ENCODE measurements at regions not wholly inside any gene's neighbourhood (a gene's known extent, or its start where the extent isn't known, plus 50 kb on each side); places are given as distances from the start of the nearest gene placed in this dataset.

DNA sequence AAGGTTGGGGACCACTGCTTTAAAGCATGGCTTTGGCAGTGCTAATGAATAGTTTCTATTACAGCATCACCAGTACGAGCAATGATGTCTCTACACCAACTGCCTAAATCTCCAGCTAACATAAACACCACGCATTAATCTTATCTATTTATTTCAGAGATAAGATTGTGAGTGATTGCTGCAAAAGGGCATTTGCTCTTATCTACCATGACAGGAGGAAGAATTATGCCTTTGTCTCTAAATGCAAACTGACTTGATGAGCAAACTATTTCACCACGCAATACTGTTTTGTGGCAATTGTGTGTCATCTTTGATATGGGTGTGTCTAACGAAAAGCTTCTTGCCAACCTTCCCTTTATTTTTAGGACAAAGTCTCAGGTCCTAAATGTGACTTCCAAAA lies 684.9 kb downstream of the SORCS1 start:
- FAIRE-seq (no peak), DNase-seq (ENCODE audit: low read depth, low spot score) (no peak)
- no peaks in the 10 kb centered on the region for H3K9me1 ChIP-seq (ENCODE audit: control insufficient read depth, extremely low read depth, insufficient read depth, low read length)
- no peak overlapping the region for H2AFZ ChIP-seq (ENCODE audit: control insufficient read depth, low read length)
- H3K4me1 ChIP-seq (ENCODE audit: control insufficient read depth, extremely low read depth, insufficient read depth, low read length), result no peaks in the 10 kb centered on the region
- H3K79me2 ChIP-seq (ENCODE audit: control insufficient read depth, insufficient read depth, low read length), result no peaks in the 10 kb centered on the region
- no peak overlapping the region for H3K9ac ChIP-seq (ENCODE audit: control insufficient read depth, extremely low read depth, insufficient read depth, low read length)
- TF ChIP-seq EZH2 (IDR thresholded peaks at IDR 0.05; ENCODE audit: low read length), result no peak
- TF ChIP-seq, protein P1, sequence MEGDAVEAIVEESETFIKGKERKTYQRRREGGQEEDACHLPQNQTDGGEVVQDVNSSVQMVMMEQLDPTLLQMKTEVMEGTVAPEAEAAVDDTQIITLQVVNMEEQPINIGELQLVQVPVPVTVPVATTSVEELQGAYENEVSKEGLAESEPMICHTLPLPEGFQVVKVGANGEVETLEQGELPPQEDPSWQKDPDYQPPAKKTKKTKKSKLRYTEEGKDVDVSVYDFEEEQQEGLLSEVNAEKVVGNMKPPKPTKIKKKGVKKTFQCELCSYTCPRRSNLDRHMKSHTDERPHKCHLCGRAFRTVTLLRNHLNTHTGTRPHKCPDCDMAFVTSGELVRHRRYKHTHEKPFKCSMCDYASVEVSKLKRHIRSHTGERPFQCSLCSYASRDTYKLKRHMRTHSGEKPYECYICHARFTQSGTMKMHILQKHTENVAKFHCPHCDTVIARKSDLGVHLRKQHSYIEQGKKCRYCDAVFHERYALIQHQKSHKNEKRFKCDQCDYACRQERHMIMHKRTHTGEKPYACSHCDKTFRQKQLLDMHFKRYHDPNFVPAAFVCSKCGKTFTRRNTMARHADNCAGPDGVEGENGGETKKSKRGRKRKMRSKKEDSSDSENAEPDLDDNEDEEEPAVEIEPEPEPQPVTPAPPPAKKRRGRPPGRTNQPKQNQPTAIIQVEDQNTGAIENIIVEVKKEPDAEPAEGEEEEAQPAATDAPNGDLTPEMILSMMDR (optimal IDR thresholded peaks at IDR 0.05 in 1 of 3, IDR thresholded peaks at IDR 0.05 in 1 of 3, conservative IDR thresholded peaks at IDR 0.05 in 1 of 3; ENCODE audit: extremely low read depth in 1 of 3, insufficient read depth in 2 of 3, low read length in 3 of 3), result no peak
- no peaks in the 10 kb centered on the region for H3K27me3 ChIP-seq (ENCODE audit: control insufficient read depth, extremely low read depth, insufficient read depth, low read length)
- H3K4me3 ChIP-seq (ENCODE audit: control insufficient read depth in 2 of 3, extremely low read depth in 1 of 3, insufficient read depth in 2 of 3, low read depth in 1 of 3, low read length in 3 of 3), result no peak overlapping the region
- H4K20me1 ChIP-seq (ENCODE audit: control insufficient read depth, extremely low read depth, insufficient read depth, low read length), result no peaks in the 10 kb centered on the region
- H3K36me3 ChIP-seq (ENCODE audit: control insufficient read depth in 2 of 2, extremely low read depth in 1 of 2, insufficient read depth in 2 of 2, low read length in 2 of 2), result no peaks in the 10 kb centered on the region
- dilution Hi-C loops (cut with MboI; ENCODE audit: extremely low pct_ligation_motif_present, low sequenced_read_pairs), result no loop called here
- H3K9me3 ChIP-seq (ENCODE audit: control insufficient read depth, low read depth, low read length), result no peaks in the 10 kb centered on the region
- no peak overlapping the region for H3K27ac ChIP-seq (ENCODE audit: control insufficient read depth, insufficient read depth, low read length)
- no peak overlapping the region for H3K4me2 ChIP-seq (ENCODE audit: control insufficient read depth, extremely low read depth, insufficient read depth, low read depth, low read length)

DNA sequence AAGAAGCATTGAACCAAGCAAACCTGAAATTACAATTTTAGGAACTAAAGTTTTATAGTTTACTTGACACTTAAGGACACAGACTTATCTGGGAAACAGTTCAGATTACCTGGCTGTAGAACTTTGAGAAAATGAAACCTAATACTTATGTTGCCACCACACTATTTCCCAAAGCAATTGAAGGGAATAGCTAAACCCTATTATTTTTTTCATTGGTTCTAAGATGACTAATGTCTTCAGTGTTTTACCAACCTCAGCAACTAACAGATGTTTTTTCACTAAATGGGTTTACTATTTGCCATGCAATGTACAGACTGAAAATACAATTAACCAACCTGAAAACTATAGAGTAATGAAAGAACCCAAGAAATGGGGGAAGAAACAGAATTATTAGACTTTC lies 689.6 kb downstream of the SORCS1 start:
- no peaks in the 10 kb centered on the region for H3K79me2 ChIP-seq (ENCODE audit: control insufficient read depth, insufficient read depth, low read length)
- no peaks in the 10 kb centered on the region for H3K4me1 ChIP-seq (ENCODE audit: control insufficient read depth, extremely low read depth, insufficient read depth, low read length)
- H4K20me1 ChIP-seq (ENCODE audit: control insufficient read depth, extremely low read depth, insufficient read depth, low read length), result no peaks in the 10 kb centered on the region
- H2AFZ ChIP-seq (ENCODE audit: control insufficient read depth, low read length), result no peak overlapping the region
- no peak overlapping the region for H3K4me2 ChIP-seq (ENCODE audit: control insufficient read depth, extremely low read depth, insufficient read depth, low read depth, low read length)
- H3K9me3 ChIP-seq (ENCODE audit: control insufficient read depth, low read depth, low read length), result no peaks in the 10 kb centered on the region
- no peak overlapping the region for H3K4me3 ChIP-seq (ENCODE audit: control insufficient read depth in 2 of 3, extremely low read depth in 1 of 3, insufficient read depth in 2 of 3, low read depth in 1 of 3, low read length in 3 of 3)
- H3K9me1 ChIP-seq (ENCODE audit: control insufficient read depth, extremely low read depth, insufficient read depth, low read length), result no peaks in the 10 kb centered on the region
- no peak for FAIRE-seq
- no peaks in the 10 kb centered on the region for H3K27me3 ChIP-seq (ENCODE audit: control insufficient read depth, extremely low read depth, insufficient read depth, low read length)
- no peaks in the 10 kb centered on the region for H3K36me3 ChIP-seq (ENCODE audit: control insufficient read depth in 2 of 2, extremely low read depth in 1 of 2, insufficient read depth in 2 of 2, low read length in 2 of 2)
- no peak for TF ChIP-seq EZH2 (IDR thresholded peaks at IDR 0.05; ENCODE audit: low read length)
- TF ChIP-seq, protein P1 (optimal IDR thresholded peaks at IDR 0.05 in 1 of 3, IDR thresholded peaks at IDR 0.05 in 1 of 3, conservative IDR thresholded peaks at IDR 0.05 in 1 of 3; ENCODE audit: extremely low read depth in 1 of 3, insufficient read depth in 2 of 3, low read length in 3 of 3), result no peak
- no peak overlapping the region for H3K27ac ChIP-seq (ENCODE audit: control insufficient read depth, insufficient read depth, low read length)
- no peak overlapping the region for H3K9ac ChIP-seq (ENCODE audit: control insufficient read depth, extremely low read depth, insufficient read depth, low read length)
- dilution Hi-C loops (cut with MboI; ENCODE audit: extremely low pct_ligation_motif_present, low sequenced_read_pairs), result no loop called here
- DNase-seq (ENCODE audit: low read depth, low spot score), result no peak

All from keratinocyte (primary cell).